H1 (cell line): ENCODE measurements at regions not wholly inside any gene's neighbourhood (a gene's known extent, or its start where the extent isn't known, plus 50 kb on each side); places are given as distances from the start of the nearest gene placed in this dataset.

Source experiments
- CTCF ChIA-PET: fragments of 300-600 bp; sonication (Branson Sonifier 250); formaldehyde crosslinking; loops from one replicate; lab custom pipeline; 2021; ENCODE audit not compliant: partially characterized antibody; lab: Charles Lee
- POLR2A ChIA-PET: fragments of 300-600 bp; sonication (Branson Sonifier 250); formaldehyde crosslinking; loops from one replicate; lab custom pipeline; 2021; ENCODE audit warnings: inconsistent platforms; ENCODE audit not compliant: partially characterized antibody; lab: Charles Lee
- DNase-seq, 2 experiments: peaks; one replicate each; pipeline versions ENCODE4 v3.0.0 to v3.0.0-alpha.2; 2010 to 2022; ENCODE audit warnings: low spot score in 2 of 2, low read depth in 1 of 2, mixed read lengths in 1 of 2
- FAIRE-seq: peaks from 2 replicates; lab custom pipeline; 2011; peaks lifted over from hg19 to GRCh38; lab: Jason Lieb, UNC
- H2AFZ ChIP-seq: 2 replicates; pipeline ENCODE4 v1.8.1; 2012; ENCODE audit warnings: low read length, inconsistent platforms
- H2AK5ac ChIP-seq: 2 replicates; pipeline ENCODE4 v1.6.1; 2013; ENCODE audit warnings: low read depth, low read length
- H2BK120ac ChIP-seq: replicated peaks from 2 replicates; pipeline ENCODE3; 2013; ENCODE audit warnings: low read depth, low read length, inconsistent platforms
- H2BK12ac ChIP-seq: 2 replicates; pipeline ENCODE4 v1.6.1; 2013; ENCODE audit warnings: low read depth, low read length
- H2BK15ac ChIP-seq: 2 replicates; pipeline ENCODE4 v1.6.1; 2013; ENCODE audit warnings: low read length
- H2BK20ac ChIP-seq: 2 replicates; pipeline ENCODE4 v1.6.1; 2013; ENCODE audit warnings: low read length
- H2BK5ac ChIP-seq: 2 replicates; pipeline ENCODE4 v1.6.1; 2013; ENCODE audit warnings: low read depth, low read length
- H3K14ac ChIP-seq: 2 replicates; pipeline ENCODE4 v1.6.1; 2013; ENCODE audit warnings: inconsistent platforms; ENCODE audit not compliant: insufficient read length
- H3K18ac ChIP-seq: 2 replicates; pipeline ENCODE4 v1.6.1; 2013; ENCODE audit warnings: low read length; ENCODE audit errors: extremely low read depth
- H3K23ac ChIP-seq: 2 replicates; pipeline ENCODE4 v1.6.1; 2013; ENCODE audit warnings: inconsistent platforms; ENCODE audit not compliant: insufficient read length
- H3K23me2 ChIP-seq: 2 replicates; pipeline ENCODE4 v1.6.1; 2013; ENCODE audit warnings: low read depth, low read length
- H3K27ac ChIP-seq: 2 replicates; pipeline ENCODE4 v1.6.1; 2011; ENCODE audit warnings: low read depth, low read length, inconsistent platforms
- H3K27me3 ChIP-seq, 4 experiments: replicated peaks in 1 of 4; 1 replicate in 1 of 4; 2 replicates in 3 of 4; pipeline versions ENCODE4 v1.6.1 to v1.8.1; 2011 to 2013; ENCODE audit warnings: low read length in 3 of 4, mild to moderate bottlenecking in 3 of 4, inconsistent platforms in 2 of 4, mixed read lengths in 2 of 4, moderate library complexity in 1 of 4; ENCODE audit not compliant: control insufficient read depth in 3 of 4, insufficient read depth in 3 of 4; ENCODE audit errors: extremely low read depth in 1 of 4
- H3K36me3 ChIP-seq, 4 experiments: 2 replicates each; pipeline versions ENCODE4 v1.6.1 to v1.8.1; 2011 to 2013; ENCODE audit warnings: mild to moderate bottlenecking in 4 of 4, low read length in 3 of 4, moderate library complexity in 2 of 4, control low read depth in 1 of 4, inconsistent platforms in 1 of 4; ENCODE audit not compliant: insufficient read depth in 4 of 4, control insufficient read depth in 2 of 4
- H3K4ac ChIP-seq: replicated peaks from 2 replicates; pipeline ENCODE3; 2013; ENCODE audit warnings: low read length, low read depth, mixed read lengths, inconsistent platforms; ENCODE audit not compliant: insufficient read length
- H3K4me1 ChIP-seq, 4 experiments: replicated peaks in 1 of 4; 1 replicate in 1 of 4; 2 replicates in 3 of 4; pipeline versions ENCODE4 v1.6.1 to v1.8.1; 2011 to 2013; ENCODE audit warnings: low read length in 3 of 4, inconsistent platforms in 2 of 4, mixed read lengths in 1 of 4; ENCODE audit not compliant: insufficient read depth in 4 of 4, control insufficient read depth in 3 of 4
- H3K4me2 ChIP-seq, 2 experiments: 2 replicates each; pipeline versions ENCODE4 v1.6.1 to v1.8.1; 2011 to 2013; ENCODE audit warnings: low read depth in 2 of 2, low read length in 2 of 2, control low read depth in 1 of 2, inconsistent platforms in 1 of 2, mild to moderate bottlenecking in 1 of 2; ENCODE audit not compliant: insufficient read depth in 1 of 2
- H3K4me3 ChIP-seq, 4 experiments: fragments of 200-600, 300-600 bp in 1 of 4; sonication (generic), shearing (Covaris generic), sonication (Bioruptor Twin) in 1 of 4; 2 replicates each; pipeline versions ENCODE4 v1.5.1 to v1.8.1; 2011 to 2016; ENCODE audit warnings: low read length in 4 of 4, low read depth in 3 of 4, control low read depth in 2 of 4, inconsistent platforms in 2 of 4, mild to moderate bottlenecking in 2 of 4, mixed read lengths in 1 of 4, moderate library complexity in 1 of 4; ENCODE audit not compliant: insufficient read depth in 2 of 4; ENCODE audit errors: extremely low read depth in 1 of 4
- H3K56ac ChIP-seq: replicated peaks from 2 replicates; pipeline ENCODE3; 2013; ENCODE audit warnings: low read depth, mild to moderate bottlenecking, mixed read lengths, low read length, inconsistent platforms; ENCODE audit not compliant: insufficient read length
- H3K79me1 ChIP-seq: 2 replicates; pipeline ENCODE4 v1.6.1; 2013; ENCODE audit warnings: low read depth, low read length, control low read depth
- H3K79me2 ChIP-seq, 2 experiments: 2 replicates each; pipeline versions ENCODE4 v1.6.1 to v1.8.1; 2012 to 2013; ENCODE audit warnings: low read length in 2 of 2, mild to moderate bottlenecking in 2 of 2, inconsistent platforms in 1 of 2; ENCODE audit not compliant: insufficient read depth in 2 of 2, control insufficient read depth in 1 of 2
- H3K9ac ChIP-seq, 4 experiments: replicated peaks in 1 of 4; 1 replicate in 1 of 4; 2 replicates in 3 of 4; pipeline versions ENCODE4 v1.6.1 to v1.8.1; 2011 to 2013; ENCODE audit warnings: low read depth in 3 of 4, low read length in 3 of 4, control low read depth in 2 of 4, mild to moderate bottlenecking in 2 of 4, moderate library complexity in 2 of 4, inconsistent platforms in 1 of 4; ENCODE audit errors: extremely low read depth in 1 of 4
- H3K9me3 ChIP-seq, 2 experiments: 2 replicates each; pipeline versions ENCODE4 v1.6.1 to v1.8.1; 2012 to 2013; ENCODE audit warnings: mild to moderate bottlenecking in 2 of 2, moderate library complexity in 2 of 2, control low read depth in 1 of 2, inconsistent platforms in 1 of 2, low read depth in 1 of 2, low read length in 1 of 2, mixed read lengths in 1 of 2; ENCODE audit not compliant: insufficient read depth in 2 of 2
- H4K20me1 ChIP-seq, 2 experiments: replicated peaks in 1 of 2; 2 replicates each; pipeline versions ENCODE3 to v1.8.1; 2011 to 2013; ENCODE audit warnings: inconsistent platforms in 2 of 2, low read length in 2 of 2, mild to moderate bottlenecking in 1 of 2; ENCODE audit not compliant: insufficient read depth in 2 of 2, control insufficient read depth in 1 of 2
- H4K5ac ChIP-seq: 2 replicates; pipeline ENCODE4 v1.6.1; 2013; ENCODE audit warnings: low read length, low read depth, mixed read lengths, inconsistent platforms; ENCODE audit not compliant: insufficient read length
- H4K8ac ChIP-seq: 2 replicates; pipeline ENCODE4 v1.8.0; 2013; ENCODE audit warnings: mild to moderate bottlenecking, moderate library complexity, low read length, inconsistent platforms; ENCODE audit not compliant: insufficient read depth; ENCODE audit errors: extremely low read depth
- H4K91ac ChIP-seq: replicated peaks from 2 replicates; pipeline ENCODE3; 2013; ENCODE audit warnings: low read length, mixed read lengths, inconsistent platforms; ENCODE audit not compliant: insufficient read length
- HDAC2 ChIP-seq, 2 experiments: fragments of 300-600 bp in 1 of 2; sonication (generic) in 1 of 2; IDR thresholded peaks; 2 replicates each; pipeline ENCODE4 v1.6.1; 2011 to 2012; ENCODE audit warnings: low read depth in 2 of 2, low read length in 2 of 2, mild to moderate bottlenecking in 2 of 2, moderate library complexity in 2 of 2, borderline replicate concordance in 1 of 2, inconsistent platforms in 1 of 2
- JUN ChIP-seq: IDR thresholded peaks from 2 replicates; pipeline ENCODE4 v1.6.1; 2011; ENCODE audit warnings: low read depth, mild to moderate bottlenecking, improper control_type of control experiment, low read length
- RAD21 ChIP-seq, 2 experiments: IDR thresholded peaks in 1 of 2; conservative IDR thresholded peaks in 1 of 2; 2 replicates each; pipeline ENCODE4 v1.6.1; 2011; ENCODE audit warnings: low read depth in 2 of 2, low read length in 2 of 2, improper control_type of control experiment in 1 of 2, inconsistent platforms in 1 of 2, mild to moderate bottlenecking in 1 of 2, moderate library complexity in 1 of 2
- WGBS, 2 experiments: shearing (Covaris generic) in 1 of 2; methylation state at CpG; one replicate each; pipeline versions ENCODE4 v1.1.6 to v1.1.7; 2013 to 2015; ENCODE audit warnings: low lambda C conversion rate in 2 of 2, mixed read lengths in 2 of 2, inconsistent platforms in 1 of 2, low coverage in 1 of 2, missing lambda C conversion rate in 1 of 2; ENCODE audit not compliant: insufficient replicate concordance in 2 of 2, insufficient coverage in 1 of 2, insufficient read length in 1 of 2; ENCODE audit errors: extremely low coverage in 1 of 2, missing lambda C conversion rate in 1 of 2; 5-methylcytosine and 5-hydroxymethylcytosine counted together
- TF ChIP-seq, protein P1 (sequence below): IDR thresholded peaks from 2 replicates; pipeline ENCODE4 v1.6.1; 2011; ENCODE audit warnings: low read depth, mild to moderate bottlenecking, low read length; ENCODE audit not compliant: insufficient read depth

DNA sequence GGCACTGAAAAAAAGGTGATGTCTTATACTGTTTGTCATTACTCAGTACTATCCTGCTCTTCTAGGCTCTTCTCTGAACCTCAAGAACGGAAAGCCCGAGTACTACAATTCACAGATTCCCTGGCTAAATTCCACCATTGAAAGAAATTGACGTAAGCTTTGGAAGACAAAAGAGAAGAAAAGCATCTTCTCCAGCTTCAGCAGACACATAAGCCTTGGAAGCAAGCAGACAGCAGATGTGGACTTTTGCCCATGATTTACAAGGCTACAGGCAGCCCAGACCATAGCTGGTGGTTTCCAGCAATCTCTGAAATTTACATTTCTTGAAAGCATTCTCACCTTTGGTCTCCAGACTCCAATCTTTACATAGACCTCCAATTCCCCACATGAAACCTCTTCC, 289.0 kb downstream of the C1D start:
- Histone ChIP-seq H3K79me1 (no peaks in the 10 kb centered on the region), H4K20me1 (no peaks in the 10 kb centered on the region), H3K9ac (no peak overlapping the region), H2BK5ac (no peak overlapping the region), H3K27me3 (no peaks in the 10 kb centered on the region), H3K4me1 (no peaks in the 10 kb centered on the region), H4K5ac (no peak overlapping the region), H2AFZ (no peak overlapping the region), H2AK5ac (no peak overlapping the region), H3K36me3 (no peaks in the 10 kb centered on the region), H3K9me3 (no peaks in the 10 kb centered on the region), H4K91ac (no peak overlapping the region), H2BK120ac (no peak overlapping the region), H3K23me2 (no peaks in the 10 kb centered on the region), H3K23ac (no peak overlapping the region), H2BK15ac (no peak overlapping the region), H3K27ac (no peak overlapping the region), H3K14ac (no peak overlapping the region), H3K56ac (no peak overlapping the region), H3K4ac (no peak overlapping the region), H3K18ac (no peak overlapping the region), H4K8ac (no peak overlapping the region), H2BK20ac (no peak overlapping the region), H3K4me2 (no peak overlapping the region), H2BK12ac (no peak overlapping the region), H3K79me2 (no peaks in the 10 kb centered on the region), H3K4me3 (no peak overlapping the region)
- FAIRE-seq (no peak), DNase-seq (no peak)
- 96% methylated on average over 3 of the region's 3 CpGs; no CpG with 5 or more reads in 1 of the 2 experiments for WGBS, 2 experiments
- CTCF ChIA-PET = interaction anchor here (0.9 kb wide), 1 partner anchor 193 kb away, joined by 3 read pairs; no protein-coding TSS in a partner anchor
- POLR2A ChIA-PET = no interaction called here
- TF ChIP-seq RAD21 (IDR thresholded peaks at IDR 0.05 in 1 of 2, conservative IDR thresholded peaks at IDR 0.05 in 1 of 2; ENCODE audit: low read depth in 2 of 2, low read length in 2 of 2) = no peak
- no peak for TF ChIP-seq JUN
- no peak for TF ChIP-seq HDAC2 (IDR thresholded peaks at IDR 0.05; ENCODE audit: borderline replicate concordance in 1 of 2, low read depth in 2 of 2, low read length in 2 of 2)
- TF ChIP-seq, protein P1, sequence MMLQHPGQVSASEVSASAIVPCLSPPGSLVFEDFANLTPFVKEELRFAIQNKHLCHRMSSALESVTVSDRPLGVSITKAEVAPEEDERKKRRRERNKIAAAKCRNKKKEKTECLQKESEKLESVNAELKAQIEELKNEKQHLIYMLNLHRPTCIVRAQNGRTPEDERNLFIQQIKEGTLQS = no peak
